ENCODE measurements at regions not wholly inside any gene's neighbourhood (a gene's known extent, or its start where the extent isn't known, plus 50 kb on each side); places are given as distances from the start of the nearest gene placed in this dataset.
A peak's percentile ranks its signal among the peaks of the same experiment; 100 is the strongest.

DNA sequence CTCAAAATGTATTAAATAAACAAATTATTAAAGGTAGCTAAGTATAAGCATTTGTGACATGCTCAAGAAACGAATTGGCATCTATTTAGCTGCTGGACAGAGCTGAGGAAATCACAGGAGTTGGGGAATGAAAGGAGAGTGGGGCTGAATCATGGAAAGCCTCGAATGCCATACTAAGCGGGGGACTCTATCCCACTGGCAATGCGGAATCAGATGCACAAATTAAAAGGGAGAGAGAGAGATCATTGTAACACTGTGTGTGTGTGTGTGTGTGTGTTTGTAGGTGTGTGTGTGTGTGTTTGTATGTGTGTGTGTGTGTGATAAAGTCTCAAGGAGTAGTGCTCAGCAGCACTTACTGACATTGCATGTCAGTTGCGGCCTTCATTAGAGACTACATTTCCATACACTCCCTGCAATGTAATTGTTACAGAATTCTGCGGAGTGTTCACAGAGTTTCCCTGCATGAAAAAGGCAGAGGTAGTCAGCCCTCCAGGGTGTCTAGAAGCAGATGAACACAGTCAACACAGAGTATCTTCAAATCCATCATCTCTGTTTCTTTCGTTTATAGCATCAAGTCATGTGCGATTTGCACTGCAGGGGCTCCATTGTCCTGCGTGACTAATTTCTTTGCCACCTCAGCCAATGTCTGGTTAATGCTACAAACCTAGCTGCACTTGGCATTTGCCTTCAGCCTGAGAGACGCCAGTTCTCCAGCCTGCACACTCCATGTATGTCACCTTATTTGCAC lies 111.7 kb upstream of the CYRIA start:
- Histone ChIP-seq H3K27me3 (no peaks in the 10 kb centered on the region), H3K27ac (no peak overlapping the region), H3K4me1 (ENCODE audit: low read depth) (no peaks in the 10 kb centered on the region), H3K9me3 (ENCODE audit: low read depth) (no peaks in the 10 kb centered on the region), H3K36me3 (no peaks in the 10 kb centered on the region), H3K4me3 (no peak overlapping the region)
- no peak for DNase-seq (ENCODE audit: low read depth in 1 of 2, low spot score in 1 of 2)
- TF ChIP-seq, protein P1, sequence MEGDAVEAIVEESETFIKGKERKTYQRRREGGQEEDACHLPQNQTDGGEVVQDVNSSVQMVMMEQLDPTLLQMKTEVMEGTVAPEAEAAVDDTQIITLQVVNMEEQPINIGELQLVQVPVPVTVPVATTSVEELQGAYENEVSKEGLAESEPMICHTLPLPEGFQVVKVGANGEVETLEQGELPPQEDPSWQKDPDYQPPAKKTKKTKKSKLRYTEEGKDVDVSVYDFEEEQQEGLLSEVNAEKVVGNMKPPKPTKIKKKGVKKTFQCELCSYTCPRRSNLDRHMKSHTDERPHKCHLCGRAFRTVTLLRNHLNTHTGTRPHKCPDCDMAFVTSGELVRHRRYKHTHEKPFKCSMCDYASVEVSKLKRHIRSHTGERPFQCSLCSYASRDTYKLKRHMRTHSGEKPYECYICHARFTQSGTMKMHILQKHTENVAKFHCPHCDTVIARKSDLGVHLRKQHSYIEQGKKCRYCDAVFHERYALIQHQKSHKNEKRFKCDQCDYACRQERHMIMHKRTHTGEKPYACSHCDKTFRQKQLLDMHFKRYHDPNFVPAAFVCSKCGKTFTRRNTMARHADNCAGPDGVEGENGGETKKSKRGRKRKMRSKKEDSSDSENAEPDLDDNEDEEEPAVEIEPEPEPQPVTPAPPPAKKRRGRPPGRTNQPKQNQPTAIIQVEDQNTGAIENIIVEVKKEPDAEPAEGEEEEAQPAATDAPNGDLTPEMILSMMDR (IDR thresholded peaks at IDR 0.05; ENCODE audit: low read depth, low read length), result no peak

DNA sequence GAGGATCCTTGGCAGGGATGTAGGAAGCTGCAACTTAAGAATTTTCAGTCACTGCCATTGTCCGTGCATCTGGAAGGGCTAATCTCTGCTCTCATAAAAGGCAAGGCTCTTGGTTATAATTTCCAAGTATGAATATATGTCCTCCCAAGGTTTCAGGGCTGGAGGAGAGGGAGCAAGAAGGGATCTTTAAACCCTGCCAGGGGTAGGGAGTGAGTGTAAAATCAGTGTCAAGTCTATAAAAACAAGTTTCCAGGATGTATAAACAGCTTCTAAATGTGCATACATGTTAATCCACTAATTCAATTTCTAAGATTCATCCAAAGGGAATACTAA lies 110.2 kb upstream of the CYRIA start:
- H3K27me3 ChIP-seq, result no peaks in the 10 kb centered on the region
- no peak overlapping the region for H3K4me3 ChIP-seq
- H3K27ac ChIP-seq, result no peak overlapping the region
- TF ChIP-seq, protein P1 (IDR thresholded peaks at IDR 0.05; ENCODE audit: low read depth, low read length), result no peak
- no peaks in the 10 kb centered on the region for H3K9me3 ChIP-seq (ENCODE audit: low read depth)
- no peaks in the 10 kb centered on the region for H3K36me3 ChIP-seq
- no peak for DNase-seq (ENCODE audit: low read depth in 1 of 2, low spot score in 1 of 2)
- H3K4me1 ChIP-seq (ENCODE audit: low read depth), result no peaks in the 10 kb centered on the region

DNA sequence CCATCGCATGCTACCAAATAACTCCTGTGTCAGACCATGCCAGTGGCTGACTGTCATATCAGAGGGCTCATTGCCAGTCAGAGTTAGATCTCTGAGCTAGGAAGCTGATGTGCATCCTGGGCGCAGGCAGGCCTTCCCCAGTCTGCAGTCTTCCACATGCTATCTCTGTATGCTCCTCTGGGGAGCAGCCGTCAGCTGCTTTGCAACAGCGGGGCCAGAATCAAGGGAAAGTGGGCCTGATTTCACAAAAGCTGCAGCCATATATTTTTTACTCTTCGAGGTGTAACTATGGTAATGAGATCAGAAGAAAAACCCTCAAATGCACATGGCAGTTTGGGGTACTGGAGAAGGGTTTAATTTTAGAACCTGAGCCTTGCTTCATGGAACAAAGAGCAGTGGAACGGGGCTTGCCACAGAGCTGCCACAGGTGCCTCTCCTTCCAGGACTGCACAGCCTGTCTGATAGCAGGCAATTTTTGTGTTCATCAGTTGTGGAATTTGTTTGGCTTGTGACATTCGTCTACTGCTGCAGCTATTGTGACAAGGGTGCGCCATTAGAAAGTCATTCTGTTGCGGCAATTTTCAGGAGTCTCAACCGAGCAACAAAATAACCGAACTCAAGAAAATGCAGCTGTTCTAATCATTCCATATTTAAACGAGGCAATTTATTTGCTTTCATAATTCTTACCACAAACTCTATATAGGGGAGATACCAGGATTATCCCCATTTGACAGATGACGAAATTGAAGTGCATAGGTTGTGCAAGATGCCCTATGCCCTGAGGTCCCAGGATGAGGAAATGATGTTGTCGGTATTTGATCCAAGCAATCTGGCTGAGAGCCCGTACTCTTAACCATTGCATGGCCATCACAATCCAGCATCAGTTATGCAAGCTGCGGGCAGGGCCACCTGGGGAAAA lies 109.6 kb upstream of the CYRIA start:
- no peaks in the 10 kb centered on the region for H3K4me1 ChIP-seq (ENCODE audit: low read depth)
- no peaks in the 10 kb centered on the region for H3K9me3 ChIP-seq (ENCODE audit: low read depth)
- TF ChIP-seq, protein P1 (IDR thresholded peaks at IDR 0.05; ENCODE audit: low read depth, low read length), result no peak
- no peak overlapping the region for H3K27ac ChIP-seq
- DNase-seq (ENCODE audit: low read depth in 1 of 2, low spot score in 1 of 2), result peak; percentile 19 to 40
- no peak overlapping the region for H3K4me3 ChIP-seq
- H3K27me3 ChIP-seq, result no peaks in the 10 kb centered on the region
- no peaks in the 10 kb centered on the region for H3K36me3 ChIP-seq

DNA sequence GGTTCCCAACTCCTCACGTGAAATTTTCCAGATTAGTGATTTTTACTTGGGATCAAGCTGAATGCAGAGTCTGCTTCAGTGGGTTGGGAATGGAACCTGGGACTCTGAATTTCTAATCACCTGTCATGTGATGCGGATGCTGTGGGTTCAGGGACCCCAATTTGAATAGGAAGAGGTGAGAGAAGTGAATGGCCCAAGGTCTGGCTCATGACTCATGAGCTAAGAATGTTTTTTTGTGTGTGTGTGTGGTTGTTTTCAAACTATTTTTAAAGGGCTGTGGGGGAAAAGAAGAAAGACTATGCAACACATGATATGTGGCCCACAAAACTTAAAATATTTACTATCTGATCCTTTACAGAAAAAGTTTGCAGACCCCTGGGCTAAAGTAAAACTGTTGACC lies 108.5 kb upstream of the CYRIA start:
- no peaks in the 10 kb centered on the region for H3K9me3 ChIP-seq (ENCODE audit: low read depth)

DNA sequence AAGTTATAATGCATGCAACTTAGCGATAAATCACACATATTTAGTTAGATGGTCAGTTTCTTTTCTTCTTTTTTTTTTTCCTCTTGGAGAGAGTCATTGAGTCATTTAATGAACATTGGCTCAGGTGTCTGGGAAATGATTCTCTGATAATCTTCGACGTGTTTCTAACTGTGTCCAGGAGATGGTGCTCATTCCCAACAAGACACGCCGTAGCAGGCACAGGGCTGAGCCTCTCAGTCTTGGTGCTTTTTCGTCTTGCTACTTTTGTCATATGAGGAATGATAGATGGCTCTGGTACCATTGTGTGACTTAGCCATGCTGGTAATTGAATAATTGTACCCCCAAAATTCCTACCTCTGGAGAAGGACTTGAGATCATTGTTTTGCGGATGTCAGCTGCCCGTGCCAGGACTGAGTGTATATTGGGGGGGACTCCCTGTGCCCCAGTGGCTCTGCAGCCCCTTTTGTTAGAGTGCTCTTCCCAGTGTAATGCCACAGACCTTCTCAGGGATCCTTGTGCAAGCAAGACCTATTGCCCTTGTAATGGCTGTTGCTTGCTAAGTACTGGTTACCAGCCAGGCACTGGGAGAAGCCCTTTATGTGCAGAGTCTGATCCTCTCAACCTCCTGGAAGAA lies 107.6 kb upstream of the CYRIA start:
- Histone ChIP-seq H3K27me3 (peaks cover 6% of the 10 kb centered on the region), H3K4me3 (no peak overlapping the region), H3K36me3 (no peaks in the 10 kb centered on the region), H3K9me3 (ENCODE audit: low read depth) (no peaks in the 10 kb centered on the region), H3K27ac (no peak overlapping the region), H3K4me1 (ENCODE audit: low read depth) (no peaks in the 10 kb centered on the region)
- DNase-seq (ENCODE audit: low read depth in 1 of 2, low spot score in 1 of 2), result peak; percentile 58 to 77
- TF ChIP-seq, protein P1 (IDR thresholded peaks at IDR 0.05; ENCODE audit: low read depth, low read length), result peak; percentile 54

More for the DNA sequence above, 108.5 kb upstream of the CYRIA start:
- Histone ChIP-seq H3K27me3 (peaks cover 6% of the 10 kb centered on the region), H3K27ac (no peak overlapping the region), H3K4me1 (ENCODE audit: low read depth) (no peaks in the 10 kb centered on the region), H3K36me3 (no peaks in the 10 kb centered on the region), H3K4me3 (no peak overlapping the region)
- DNase-seq (ENCODE audit: low read depth in 1 of 2, low spot score in 1 of 2), result peak in 1 of 2 donors; percentile 7
- TF ChIP-seq, protein P1 (IDR thresholded peaks at IDR 0.05; ENCODE audit: low read depth, low read length), result no peak

All from cardiac muscle cell (in vitro differentiated cells and primary cell).